Fibroblast of the aortic adventitia (primary cell): ENCODE measurements at regions not wholly inside any gene's neighbourhood (a gene's known extent, or its start where the extent isn't known, plus 50 kb on each side); places are given as distances from the start of the nearest gene placed in this dataset.

ENCODE experiments used
- DNase-seq: peaks from one replicate; pipeline ENCODE4 v3.0.0-alpha.2; 2010; ENCODE audit warnings: low read depth
- H3K4me3 ChIP-seq: 2 replicates; pipeline ENCODE4 v1.5.1; 2011; ENCODE audit warnings: low read depth, mild to moderate bottlenecking, control low read depth, low read length, moderate library complexity
- TF ChIP-seq, protein P1 (sequence below): IDR thresholded peaks from 2 replicates; pipeline ENCODE4 v1.5.1; 2011; ENCODE audit warnings: mild to moderate bottlenecking, low read length, control low read depth, inconsistent platforms; ENCODE audit not compliant: insufficient read depth

DNA sequence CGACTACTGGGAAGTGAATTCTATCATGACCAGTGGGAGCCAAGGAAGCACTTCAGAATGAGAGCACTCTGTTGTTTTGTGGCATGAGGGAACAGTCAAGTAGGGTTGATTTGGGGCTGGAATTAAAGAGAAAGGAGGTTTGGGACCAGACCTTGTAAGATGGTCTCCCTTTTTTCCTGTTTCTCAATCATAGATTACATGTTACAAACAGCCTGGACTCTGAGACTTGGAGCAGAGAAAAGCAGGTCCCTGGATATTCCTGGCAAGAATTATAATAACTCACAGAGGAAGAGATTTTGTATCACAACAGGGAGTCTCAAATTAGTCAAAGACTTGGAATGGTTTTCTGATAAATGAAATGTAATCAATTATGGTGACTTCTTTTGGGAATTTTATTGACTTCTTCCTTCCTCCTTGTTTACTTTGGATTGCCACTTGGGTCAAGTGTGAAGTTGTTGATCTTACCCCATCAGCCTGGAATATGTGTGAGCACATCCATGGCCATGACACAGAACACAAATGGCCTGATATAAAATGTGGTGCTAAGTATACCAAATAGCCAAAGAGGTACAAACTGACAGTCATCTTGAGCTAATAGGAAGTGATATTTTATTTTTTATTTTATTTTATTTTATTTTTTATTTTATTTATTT is 131.0 kb upstream of the OSMR start:
- no peak overlapping the region for H3K4me3 ChIP-seq
- no peak for DNase-seq
- TF ChIP-seq, protein P1, sequence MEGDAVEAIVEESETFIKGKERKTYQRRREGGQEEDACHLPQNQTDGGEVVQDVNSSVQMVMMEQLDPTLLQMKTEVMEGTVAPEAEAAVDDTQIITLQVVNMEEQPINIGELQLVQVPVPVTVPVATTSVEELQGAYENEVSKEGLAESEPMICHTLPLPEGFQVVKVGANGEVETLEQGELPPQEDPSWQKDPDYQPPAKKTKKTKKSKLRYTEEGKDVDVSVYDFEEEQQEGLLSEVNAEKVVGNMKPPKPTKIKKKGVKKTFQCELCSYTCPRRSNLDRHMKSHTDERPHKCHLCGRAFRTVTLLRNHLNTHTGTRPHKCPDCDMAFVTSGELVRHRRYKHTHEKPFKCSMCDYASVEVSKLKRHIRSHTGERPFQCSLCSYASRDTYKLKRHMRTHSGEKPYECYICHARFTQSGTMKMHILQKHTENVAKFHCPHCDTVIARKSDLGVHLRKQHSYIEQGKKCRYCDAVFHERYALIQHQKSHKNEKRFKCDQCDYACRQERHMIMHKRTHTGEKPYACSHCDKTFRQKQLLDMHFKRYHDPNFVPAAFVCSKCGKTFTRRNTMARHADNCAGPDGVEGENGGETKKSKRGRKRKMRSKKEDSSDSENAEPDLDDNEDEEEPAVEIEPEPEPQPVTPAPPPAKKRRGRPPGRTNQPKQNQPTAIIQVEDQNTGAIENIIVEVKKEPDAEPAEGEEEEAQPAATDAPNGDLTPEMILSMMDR: no peak

DNA sequence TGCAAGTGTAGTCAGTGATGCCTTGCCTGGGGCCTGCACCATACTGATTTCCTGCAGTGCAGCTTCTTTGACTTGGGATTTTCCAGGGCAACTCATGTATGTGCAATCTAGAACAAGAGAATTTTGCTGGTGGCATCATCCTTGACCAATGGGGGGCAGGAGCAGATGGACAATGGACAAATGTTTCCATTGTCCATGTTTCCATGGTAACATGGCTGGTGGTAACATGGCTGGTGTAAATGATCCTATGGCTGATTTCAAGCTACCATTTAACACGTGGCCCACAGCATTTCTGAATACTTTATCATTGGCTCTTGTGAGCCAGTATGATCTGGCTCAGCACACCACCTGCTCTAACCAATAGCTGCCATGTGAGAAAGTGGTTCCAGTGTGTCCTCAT is 130.1 kb upstream of the OSMR start:
- TF ChIP-seq, protein P1: no peak
- no peak overlapping the region for H3K4me3 ChIP-seq
- DNase-seq: no peak

DNA sequence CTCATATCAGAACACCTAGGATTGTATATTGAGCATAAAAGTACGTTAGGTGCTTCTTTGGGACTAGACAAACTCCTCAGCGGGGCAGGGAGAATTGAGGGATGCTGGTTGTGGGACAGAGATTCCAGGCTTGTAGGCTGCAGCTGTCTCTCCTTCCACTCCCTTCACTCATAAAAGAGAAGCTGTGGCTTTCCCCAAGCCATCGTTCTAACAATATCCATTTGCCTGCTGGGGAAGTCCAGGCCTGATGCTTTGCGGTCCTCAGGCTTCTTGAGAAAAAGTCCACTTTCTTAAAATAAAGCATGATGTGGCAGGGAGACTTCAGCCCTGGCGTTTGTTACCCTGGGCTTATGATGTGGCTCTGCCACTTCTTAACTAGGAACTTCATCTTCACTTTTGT is 129.3 kb upstream of the OSMR start:
- DNase-seq: no peak
- no peak overlapping the region for H3K4me3 ChIP-seq
- TF ChIP-seq, protein P1: no peak

DNA sequence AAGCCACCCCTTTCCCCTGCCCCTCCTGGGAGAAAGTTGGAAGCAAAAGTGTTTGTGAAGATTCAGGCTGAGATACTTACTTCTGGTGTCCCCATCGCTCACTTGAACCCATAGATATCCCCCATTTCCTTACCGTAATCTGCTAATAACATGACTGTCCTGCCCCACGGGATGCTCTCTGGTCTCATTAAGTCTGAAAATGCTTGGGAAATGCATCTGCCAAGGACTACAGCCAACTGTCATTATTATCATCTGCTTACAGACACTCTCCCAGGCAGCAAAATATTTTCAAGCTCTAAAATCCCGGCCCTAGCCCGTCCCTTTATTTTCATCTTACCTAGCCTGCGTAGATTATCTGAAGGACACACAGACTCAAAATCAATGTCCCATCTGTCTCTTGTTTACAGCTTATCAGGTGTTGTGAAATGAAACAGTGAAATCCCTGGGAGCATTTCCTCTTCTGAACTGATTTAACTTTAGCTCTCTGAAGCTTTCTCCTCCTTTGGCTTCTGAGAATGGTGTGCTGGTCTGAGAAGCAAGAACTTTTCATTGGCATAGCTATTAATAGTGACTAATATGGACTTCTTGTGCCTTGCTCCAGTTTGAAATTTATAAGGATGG is 126.9 kb upstream of the OSMR start:
- TF ChIP-seq, protein P1: no peak
- DNase-seq: peak; percentile 49
- no peak overlapping the region for H3K4me3 ChIP-seq

DNA sequence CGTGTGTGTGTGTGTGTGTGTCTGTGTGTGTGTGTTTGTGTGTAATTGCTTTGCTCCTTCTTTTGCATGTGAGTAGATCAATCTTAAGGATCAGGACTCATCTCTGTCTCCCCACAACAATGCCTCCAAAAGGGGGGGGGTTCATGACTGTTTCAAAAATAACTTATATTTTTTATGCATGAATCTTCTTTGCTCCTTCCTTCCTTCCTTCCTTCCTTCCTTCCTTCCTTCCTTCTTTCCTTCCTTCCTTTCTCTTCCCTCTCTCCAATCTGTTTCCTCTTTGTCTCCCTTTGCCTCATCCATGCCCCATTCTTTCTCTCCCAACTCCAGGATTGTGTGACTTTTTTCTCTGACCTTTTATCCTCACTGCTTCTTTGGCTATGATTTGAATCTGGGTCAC is 126.4 kb upstream of the OSMR start:
- no peak overlapping the region for H3K4me3 ChIP-seq
- TF ChIP-seq, protein P1: no peak
- no peak for DNase-seq

DNA sequence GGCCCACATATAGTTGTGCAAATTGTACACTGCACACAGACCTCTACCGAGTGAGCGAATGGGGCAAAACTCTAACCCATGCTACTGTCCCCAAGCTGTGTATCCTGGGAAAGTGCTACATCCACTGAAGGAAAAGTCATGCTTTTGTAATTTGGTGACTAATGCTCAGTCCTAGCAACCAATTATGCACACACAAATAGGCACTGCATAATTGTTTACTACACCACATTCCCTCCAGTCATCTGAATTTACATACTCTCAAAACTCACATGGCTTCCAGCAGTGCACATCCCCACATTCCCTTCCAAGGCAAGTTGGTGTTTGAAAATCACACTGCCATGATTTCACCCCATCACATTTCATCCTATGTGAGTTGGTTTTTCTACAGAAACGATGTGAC is 125.9 kb upstream of the OSMR start:
- no peak overlapping the region for H3K4me3 ChIP-seq
- TF ChIP-seq, protein P1: no peak
- no peak for DNase-seq
